ENCODE measurements at regions not wholly inside any gene's neighbourhood (a gene's known extent, or its start where the extent isn't known, plus 50 kb on each side); places are given as distances from the start of the nearest gene placed in this dataset.

DNA sequence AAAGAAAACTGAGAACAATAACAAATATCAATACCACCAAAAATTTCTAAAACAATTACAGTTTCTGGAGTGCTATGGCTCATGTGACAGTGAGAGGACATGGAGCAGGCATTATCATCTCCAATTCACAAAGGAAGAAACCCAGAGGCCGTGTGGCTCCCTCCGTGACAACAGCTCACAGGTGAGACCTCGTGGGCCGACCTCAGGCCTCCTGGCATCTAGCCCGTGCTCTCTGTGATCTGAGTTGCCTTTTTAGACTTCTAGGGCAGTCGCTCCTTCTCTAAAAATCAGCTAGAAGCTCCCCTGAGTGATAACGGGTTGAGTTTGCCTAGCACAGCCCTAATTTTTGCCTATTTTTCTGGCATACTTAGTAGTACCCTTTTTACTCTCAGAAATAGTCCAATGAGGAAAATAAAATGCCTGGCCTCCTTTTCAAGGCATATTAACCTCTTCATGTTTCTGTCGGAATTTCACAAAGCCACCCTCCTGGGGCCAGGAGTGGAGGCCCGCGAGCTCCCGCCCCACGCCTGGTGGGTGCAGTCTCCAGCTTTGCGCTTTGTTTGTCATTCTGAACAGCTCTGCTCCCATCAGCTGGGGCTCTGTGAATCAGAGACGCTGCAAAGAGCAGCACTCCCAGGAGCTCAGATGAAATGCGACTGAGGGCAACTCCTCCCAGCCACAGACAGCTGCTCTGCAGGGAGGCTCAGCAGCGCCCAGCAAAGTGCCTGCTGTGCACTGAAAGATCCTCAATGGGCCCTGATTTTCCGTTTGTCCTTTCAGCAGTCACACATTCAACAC, 292.5 kb downstream of the UQCRFS1 start:
- DNase-seq = no peak

- DNase-seq = no peak
Measured at GRCh38 chr19:28917621-28918020, 295.3 kb downstream of the UQCRFS1 start.

DNA sequence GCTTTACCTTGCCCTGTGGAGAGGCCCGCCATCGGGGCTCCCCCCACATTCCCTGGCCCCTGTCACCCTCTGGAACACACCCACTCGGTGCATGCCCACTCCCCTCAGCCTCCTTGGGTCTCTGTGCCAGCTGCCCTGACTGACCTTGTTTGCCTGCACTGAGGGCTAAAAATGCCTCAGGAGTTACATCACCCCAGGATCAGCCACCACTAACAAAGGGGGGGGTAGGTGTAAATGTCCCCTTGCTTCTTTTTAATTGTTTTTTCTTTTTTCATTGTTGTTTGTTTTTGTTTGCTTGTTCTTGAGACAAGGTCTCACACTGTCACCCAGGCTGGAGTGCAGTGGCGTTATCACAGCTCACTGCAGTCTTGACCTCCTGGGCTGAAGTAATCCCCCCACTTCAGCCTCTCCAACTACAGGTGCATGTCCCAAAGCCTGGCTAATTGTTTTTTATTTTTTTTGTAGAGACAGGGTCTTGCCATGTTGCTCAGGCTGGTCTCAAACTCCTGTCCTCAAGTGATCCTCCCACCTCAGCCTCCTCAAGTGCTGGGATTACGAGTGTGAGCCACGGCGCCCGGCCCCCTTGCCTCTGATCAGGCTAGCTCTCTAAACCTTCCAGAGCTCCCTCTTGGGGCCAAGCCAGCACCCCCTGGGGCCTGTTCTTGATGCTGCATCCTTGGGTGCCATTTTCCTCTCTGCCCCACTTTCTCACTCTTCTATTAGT, 297.1 kb downstream of the UQCRFS1 start:
- no peak for DNase-seq

DNA sequence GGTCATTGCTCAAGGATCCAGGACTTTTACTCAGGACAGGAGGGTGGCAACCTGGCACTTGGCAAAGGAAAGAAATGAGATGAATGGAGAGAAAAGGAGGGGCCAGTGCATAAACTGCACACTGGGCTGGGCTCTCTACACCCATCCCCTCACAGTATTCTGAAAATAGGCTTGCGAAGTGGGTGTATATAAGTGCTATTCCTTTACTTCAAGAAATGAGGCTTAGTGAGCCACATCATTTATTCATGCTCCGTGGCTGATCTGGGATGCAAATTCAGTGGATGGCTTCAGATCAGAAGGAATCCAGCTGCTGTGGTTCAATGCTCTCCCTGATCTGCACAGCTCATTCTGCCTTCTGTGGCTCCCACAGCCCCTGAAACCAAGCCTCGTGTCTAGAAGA, 297.7 kb downstream of the UQCRFS1 start:
- no peak for DNase-seq

DNA sequence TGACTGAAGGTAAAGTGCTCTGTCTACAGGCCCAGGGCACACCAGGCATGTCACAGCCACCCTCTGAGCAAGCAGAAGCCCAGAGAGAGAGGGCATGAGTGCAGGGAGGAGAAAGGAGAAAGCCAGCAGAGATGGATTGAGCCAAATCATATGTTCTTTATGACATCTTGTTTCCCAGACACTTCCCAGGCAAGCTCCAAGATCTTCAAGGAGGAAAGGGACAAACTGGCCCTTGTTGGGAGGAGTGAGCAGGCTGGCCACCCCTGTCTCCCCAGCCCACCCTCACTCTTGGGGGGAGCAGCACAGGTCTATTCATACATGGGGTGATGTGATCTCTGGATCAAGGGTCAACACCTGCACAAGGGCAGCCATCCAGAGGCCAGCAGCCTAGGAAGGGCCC, 298.8 kb downstream of the UQCRFS1 start:
- DNase-seq = no peak

DNA sequence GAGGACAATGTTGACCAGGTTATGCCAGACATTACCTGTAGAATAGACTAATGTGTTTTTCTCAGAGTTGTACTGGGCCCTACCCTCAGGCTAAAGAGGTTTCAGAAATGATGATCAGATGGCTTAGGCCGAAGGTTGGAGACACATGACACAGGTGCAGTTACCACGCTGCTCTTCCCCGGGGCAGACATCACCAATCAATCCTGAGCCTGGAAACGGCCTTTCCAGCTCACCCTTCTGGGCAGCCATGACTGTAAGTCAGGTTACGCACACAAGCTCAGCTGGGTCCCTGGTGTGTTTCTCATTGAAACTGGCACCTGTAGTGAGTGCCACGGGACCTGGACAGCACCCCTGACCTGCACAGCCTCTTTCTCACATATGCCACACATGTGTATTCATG, 299.3 kb downstream of the UQCRFS1 start:
- no peak for DNase-seq

GRCh38 chr19:28908941-28909340, 304.0 kb downstream of the UQCRFS1 start:
- DNase-seq = no peak

- no peak for DNase-seq
Measured at GRCh38 chr19:28907534-28907933, 305.4 kb downstream of the UQCRFS1 start.

GRCh38 chr19:28905996-28906395, 307.0 kb downstream of the UQCRFS1 start:
- no peak for DNase-seq

GRCh38 chr19:28899703-28900102, 313.2 kb downstream of the UQCRFS1 start:
- no peak for DNase-seq

- DNase-seq = no peak
Measured at GRCh38 chr19:28898249-28898648, 314.7 kb downstream of the UQCRFS1 start.

GRCh38 chr19:28889941-28890670, 322.8 kb downstream of the UQCRFS1 start:
- no peak for DNase-seq

DNA sequence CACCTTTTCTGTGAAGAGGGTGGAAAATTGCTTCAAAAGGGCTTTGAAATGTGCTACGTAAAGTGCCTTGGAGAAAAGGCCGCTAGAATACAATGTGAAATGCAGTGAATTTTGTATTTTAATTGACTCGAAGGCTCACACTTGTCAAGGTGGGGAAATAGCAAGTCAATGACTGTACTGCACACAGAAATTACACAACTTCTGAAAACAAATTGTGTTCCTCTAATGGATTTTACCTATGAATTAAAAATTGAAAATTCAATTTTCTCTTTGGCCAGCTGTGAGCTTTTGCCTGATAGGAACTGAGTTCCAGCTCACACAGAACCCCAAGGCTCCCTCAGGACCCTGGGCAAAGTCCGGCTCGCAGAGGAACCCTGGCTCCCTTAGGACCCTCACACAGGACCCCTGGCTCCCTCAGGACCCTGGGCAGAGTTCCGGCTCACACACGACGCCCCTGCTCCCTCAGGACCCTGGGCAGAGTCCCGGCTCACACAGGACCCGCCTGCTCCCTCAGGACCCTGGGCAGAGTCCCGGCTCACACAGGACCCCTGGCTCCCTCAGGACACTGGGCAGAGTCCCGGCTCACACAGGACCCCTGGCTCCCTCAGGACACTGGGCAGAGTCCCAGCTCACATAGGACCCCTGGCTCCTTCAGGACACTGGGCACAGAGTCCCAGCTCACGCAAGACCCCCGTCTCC, 324.9 kb downstream of the UQCRFS1 start:
- no peak for DNase-seq

- no peak for DNase-seq
Measured at GRCh38 chr19:28886708-28887107, 326.2 kb downstream of the UQCRFS1 start.

DNA sequence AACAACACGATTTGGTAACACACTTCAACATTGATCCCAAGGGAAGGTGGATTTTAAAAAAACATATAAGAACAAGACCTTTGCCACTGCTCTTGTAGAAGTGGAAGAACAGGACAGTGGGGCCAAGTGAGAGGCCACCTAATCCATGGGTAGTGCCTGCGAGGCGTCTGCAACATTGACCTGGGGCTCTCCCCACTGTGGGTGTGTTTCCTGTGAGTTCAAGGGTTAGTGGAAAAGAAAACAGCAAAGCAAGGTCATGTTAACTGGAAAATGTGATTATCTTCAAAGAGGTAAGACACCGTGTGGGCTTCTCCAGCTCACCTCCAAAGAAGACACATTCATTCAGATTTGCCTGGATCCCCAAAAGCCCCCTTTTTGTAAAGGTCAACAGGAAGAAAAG, 327.0 kb downstream of the UQCRFS1 start:
- DNase-seq = no peak

DNA sequence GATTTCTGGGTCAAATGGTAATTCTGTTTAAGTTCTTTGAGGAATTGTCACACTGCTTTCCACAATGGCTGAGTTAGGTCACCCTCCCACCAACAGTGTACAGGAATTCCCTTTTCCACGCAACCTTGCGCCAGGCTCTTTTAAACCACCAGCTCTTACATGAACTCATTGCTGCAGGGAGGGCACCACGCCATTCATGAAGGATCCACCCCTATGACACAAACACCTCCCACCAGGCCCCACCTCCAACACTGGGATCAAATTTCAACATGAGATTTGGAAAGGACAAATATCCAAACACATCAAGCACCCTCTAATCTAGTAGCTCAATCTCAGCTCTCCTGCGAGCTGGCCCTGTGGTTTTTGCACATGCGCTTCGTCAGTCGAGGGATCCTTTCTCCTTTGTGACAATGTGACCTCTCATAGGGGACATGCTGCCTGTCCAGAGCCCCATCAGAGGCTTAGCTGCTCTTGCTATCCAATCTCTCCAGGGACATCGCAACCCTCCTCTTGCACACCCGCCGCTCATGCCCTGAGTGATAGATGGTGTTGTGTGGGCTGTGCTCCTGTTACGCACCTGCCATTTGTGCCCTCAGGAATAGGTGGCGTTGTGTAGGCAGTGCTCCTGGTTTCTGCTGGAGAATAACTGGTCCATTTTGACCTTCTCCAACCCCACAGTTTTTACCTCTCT, 328.0 kb downstream of the UQCRFS1 start:
- DNase-seq = no peak

- peak; percentile 26 for DNase-seq
Measured at GRCh38 chr19:28883241-28883693, 329.7 kb downstream of the UQCRFS1 start.

GRCh38 chr19:28882818-28883217, 330.1 kb downstream of the UQCRFS1 start:
- DNase-seq = no peak

- DNase-seq = no peak
Measured at GRCh38 chr19:28881616-28882015, 331.3 kb downstream of the UQCRFS1 start.

- no peak for DNase-seq
Measured at GRCh38 chr19:28880735-28881401, 332.1 kb downstream of the UQCRFS1 start.

DNA sequence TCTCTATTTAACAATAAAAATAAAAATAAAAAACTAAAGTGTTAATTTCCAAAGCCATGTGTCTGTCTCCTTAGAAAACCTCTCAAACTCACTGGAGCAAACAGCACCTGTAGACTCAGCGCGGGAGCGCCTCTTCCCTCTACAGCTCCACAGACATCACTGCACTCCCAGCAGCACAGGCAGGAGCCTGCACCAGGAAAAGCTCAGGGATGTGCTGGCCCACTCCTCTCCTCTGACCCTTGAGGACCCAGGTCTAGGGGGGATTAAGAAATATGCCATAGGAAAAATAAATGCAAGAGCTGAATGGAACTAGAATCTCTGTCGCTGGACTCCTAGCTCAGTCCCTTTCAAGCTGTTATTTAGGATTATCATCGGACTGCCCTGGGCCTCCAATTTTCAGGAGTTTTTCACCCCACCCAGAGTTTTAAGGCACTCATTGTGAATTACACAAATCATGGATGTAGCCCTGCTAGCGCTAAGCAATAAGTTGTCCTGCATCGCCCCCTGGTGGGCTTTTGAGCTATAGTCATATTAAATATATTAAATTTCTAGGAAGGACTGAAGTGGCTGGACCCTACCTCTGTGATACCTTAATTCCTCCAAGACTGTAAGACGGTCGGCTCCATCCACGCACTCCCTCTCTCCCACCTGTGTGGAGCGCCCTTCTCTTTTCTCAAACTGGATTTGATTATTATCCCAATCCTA, 333.9 kb downstream of the UQCRFS1 start:
- DNase-seq = peak; percentile 75
